ENCODE measurements at regions not wholly inside any gene's neighbourhood (a gene's known extent, or its start where the extent isn't known, plus 50 kb on each side); places are given as distances from the start of the nearest gene placed in this dataset.
"Not testable (repeated sequence)": the region's sequence is repeated elsewhere in the genome, so short reads cannot be mapped to it uniquely, and the experiment has no call there.

- TF ChIP-seq EZH2phosphoT487 (IDR thresholded peaks at IDR 0.05; ENCODE audit: borderline replicate concordance, low read length) (no peak), CTCF (IDR thresholded peaks at IDR 0.05; ENCODE audit: low read depth, low read length, poor library complexity, severe bottlenecking) (no peak)
- Histone ChIP-seq H3K9me2 (replicated peaks; ENCODE audit: control insufficient read depth, low read length) (no peaks in the 10 kb centered on the region), H3K79me2 (ENCODE audit: control insufficient read depth, low read length) (no peaks in the 10 kb centered on the region), H3K9me3 (ENCODE audit: control insufficient read depth, insufficient read depth, low read length) (no peaks in the 10 kb centered on the region), H3K4me2 (ENCODE audit: low read length) (no peak overlapping the region), H3K4me3 (ENCODE audit: low read length) (no peak overlapping the region), H3K4me1 (ENCODE audit: control insufficient read depth, low read length) (no peaks in the 10 kb centered on the region), H4K20me1 (ENCODE audit: control insufficient read depth, insufficient read depth, low read depth, low read length) (no peaks in the 10 kb centered on the region), H3K27me3 (ENCODE audit: control insufficient read depth, low read length) (peaks cover 5% of the 10 kb centered on the region; the same call in 1 of the 2 replicates), H3K36me3 (ENCODE audit: control insufficient read depth, low read length) (no peaks in the 10 kb centered on the region), H3K27ac (ENCODE audit: low read depth, low read length) (no peak overlapping the region), H3F3A (ENCODE audit: control insufficient read depth, insufficient read depth) (no peaks in the 10 kb centered on the region)
Observed at GRCh38 chr9:108775901-108776306, 79.9 kb downstream of the ACTL7B start.

GRCh38 chr9:108774088-108774487, 81.7 kb downstream of the ACTL7B start:
- H3K9me2 ChIP-seq (replicated peaks; ENCODE audit: control insufficient read depth, low read length); H3K27ac ChIP-seq (ENCODE audit: low read depth, low read length); H3K79me2 ChIP-seq (ENCODE audit: control insufficient read depth, low read length); H3K36me3 ChIP-seq (ENCODE audit: control insufficient read depth, low read length); H3K9me3 ChIP-seq (ENCODE audit: control insufficient read depth, insufficient read depth, low read length); H3K4me2 ChIP-seq (ENCODE audit: low read length); H3K27me3 ChIP-seq (ENCODE audit: control insufficient read depth, low read length); H4K20me1 ChIP-seq (ENCODE audit: control insufficient read depth, insufficient read depth, low read depth, low read length); H3F3A ChIP-seq (ENCODE audit: control insufficient read depth, insufficient read depth); H3K4me3 ChIP-seq (ENCODE audit: low read length); H3K4me1 ChIP-seq (ENCODE audit: control insufficient read depth, low read length): not testable (repeated sequence)

GRCh38 chr9:108772301-108772894, 83.4 kb downstream of the ACTL7B start:
- H3K27me3 ChIP-seq (ENCODE audit: control insufficient read depth, low read length) = no peaks in the 10 kb centered on the region
- TF ChIP-seq CTCF (IDR thresholded peaks at IDR 0.05; ENCODE audit: low read depth, low read length, poor library complexity, severe bottlenecking) = no peak
- no peak for TF ChIP-seq EZH2phosphoT487 (IDR thresholded peaks at IDR 0.05; ENCODE audit: borderline replicate concordance, low read length)
- no peaks in the 10 kb centered on the region for H3K4me1 ChIP-seq (ENCODE audit: control insufficient read depth, low read length)
- H3F3A ChIP-seq (ENCODE audit: control insufficient read depth, insufficient read depth) = no peaks in the 10 kb centered on the region
- H3K27ac ChIP-seq (ENCODE audit: low read depth, low read length) = no peak overlapping the region
- H4K20me1 ChIP-seq (ENCODE audit: control insufficient read depth, insufficient read depth, low read depth, low read length) = no peaks in the 10 kb centered on the region
- H3K4me2 ChIP-seq (ENCODE audit: low read length) = no peak overlapping the region
- no peaks in the 10 kb centered on the region for H3K9me2 ChIP-seq (replicated peaks; ENCODE audit: control insufficient read depth, low read length)
- H3K9me3 ChIP-seq (ENCODE audit: control insufficient read depth, insufficient read depth, low read length) = no peaks in the 10 kb centered on the region
- H3K79me2 ChIP-seq (ENCODE audit: control insufficient read depth, low read length) = no peaks in the 10 kb centered on the region
- no peak overlapping the region for H3K4me3 ChIP-seq (ENCODE audit: low read length)
- H3K36me3 ChIP-seq (ENCODE audit: control insufficient read depth, low read length) = no peaks in the 10 kb centered on the region

GRCh38 chr9:108768744-108769143, 87.0 kb downstream of the ACTL7B start:
- Histone ChIP-seq H4K20me1 (ENCODE audit: control insufficient read depth, insufficient read depth, low read depth, low read length) (no peaks in the 10 kb centered on the region), H3K4me1 (ENCODE audit: control insufficient read depth, low read length) (no peaks in the 10 kb centered on the region), H3K4me3 (ENCODE audit: low read length) (no peak overlapping the region), H3K27me3 (ENCODE audit: control insufficient read depth, low read length) (no peaks in the 10 kb centered on the region), H3F3A (ENCODE audit: control insufficient read depth, insufficient read depth) (no peaks in the 10 kb centered on the region), H3K79me2 (ENCODE audit: control insufficient read depth, low read length) (no peaks in the 10 kb centered on the region), H3K9me2 (replicated peaks; ENCODE audit: control insufficient read depth, low read length) (no peaks in the 10 kb centered on the region), H3K9me3 (ENCODE audit: control insufficient read depth, insufficient read depth, low read length) (no peaks in the 10 kb centered on the region), H3K27ac (ENCODE audit: low read depth, low read length) (no peak overlapping the region), H3K4me2 (ENCODE audit: low read length) (no peak overlapping the region), H3K36me3 (ENCODE audit: control insufficient read depth, low read length) (no peaks in the 10 kb centered on the region)
- TF ChIP-seq EZH2phosphoT487 (IDR thresholded peaks at IDR 0.05; ENCODE audit: borderline replicate concordance, low read length) = no peak
- TF ChIP-seq CTCF (IDR thresholded peaks at IDR 0.05; ENCODE audit: low read depth, low read length, poor library complexity, severe bottlenecking) = no peak
